Mesenchymal stem cell (in vitro differentiated cells and primary cell): ENCODE measurements at regions not wholly inside any gene's neighbourhood (a gene's known extent, or its start where the extent isn't known, plus 50 kb on each side); places are given as distances from the start of the nearest gene placed in this dataset.

Experiments
- DNase-seq: peaks from one replicate; pipeline ENCODE4 v3.0.0-alpha.2; 2013
- H2AFZ ChIP-seq: one replicate; pipeline ENCODE4 v1.6.1; 2013; ENCODE audit warnings: low read depth, mild to moderate bottlenecking, control low read depth, inconsistent platforms, low read length, moderate library complexity
- H2AK5ac ChIP-seq: 2 replicates; pipeline ENCODE4 v1.6.1; 2013; ENCODE audit warnings: low read length, moderate library complexity, mild to moderate bottlenecking, inconsistent platforms; ENCODE audit not compliant: severe bottlenecking
- H2BK120ac ChIP-seq: one replicate; pipeline ENCODE4 v1.6.1; 2013; ENCODE audit warnings: low read depth, mild to moderate bottlenecking, inconsistent platforms, low read length, moderate library complexity
- H2BK12ac ChIP-seq, 2 experiments: one replicate each; pipeline ENCODE4 v1.6.1; 2013; ENCODE audit warnings: inconsistent platforms in 2 of 2, low read length in 2 of 2, mild to moderate bottlenecking in 2 of 2, moderate library complexity in 2 of 2, control low read depth in 1 of 2
- H2BK15ac ChIP-seq: one replicate; pipeline ENCODE4 v1.6.1; 2013; ENCODE audit warnings: mild to moderate bottlenecking, low read depth, inconsistent platforms; ENCODE audit not compliant: poor library complexity, severe bottlenecking
- H2BK5ac ChIP-seq: 2 replicates; pipeline ENCODE4 v1.6.1; 2013; ENCODE audit warnings: low read depth, mild to moderate bottlenecking, low read length, control low read depth, inconsistent platforms; ENCODE audit not compliant: poor library complexity, severe bottlenecking
- H3K14ac ChIP-seq, 2 experiments: one replicate each; pipeline ENCODE4 v1.6.1; 2013; ENCODE audit warnings: inconsistent platforms in 2 of 2, low read length in 2 of 2, control low read depth in 1 of 2, mild to moderate bottlenecking in 1 of 2, moderate library complexity in 1 of 2
- H3K18ac ChIP-seq, 2 experiments: one replicate each; pipeline ENCODE4 v1.6.1; 2013; ENCODE audit warnings: inconsistent platforms in 2 of 2, low read length in 2 of 2, control low read depth in 1 of 2, low read depth in 1 of 2, mild to moderate bottlenecking in 1 of 2
- H3K23ac ChIP-seq, 2 experiments: one replicate each; pipeline ENCODE4 v1.6.1; 2013; ENCODE audit warnings: inconsistent platforms in 2 of 2, low read length in 2 of 2, mild to moderate bottlenecking in 2 of 2, moderate library complexity in 2 of 2, control low read depth in 1 of 2
- H3K27ac ChIP-seq: 2 replicates; pipeline ENCODE4 v1.5.1; 2013; ENCODE audit warnings: mild to moderate bottlenecking, moderate library complexity, low read length, control low read depth, inconsistent platforms; ENCODE audit not compliant: poor library complexity, severe bottlenecking
- H3K27me3 ChIP-seq, 2 experiments: 2 replicates each; pipeline versions ENCODE4 v1.6.1 to v1.7.0; 2013; ENCODE audit warnings: low read length in 2 of 2, mild to moderate bottlenecking in 2 of 2, moderate library complexity in 2 of 2, control low read depth in 1 of 2, inconsistent platforms in 1 of 2; ENCODE audit not compliant: control insufficient read depth in 1 of 2, insufficient read depth in 1 of 2
- H3K36me3 ChIP-seq, 2 experiments: 2 replicates each; pipeline versions ENCODE4 v1.6.1 to v1.7.0; 2013; ENCODE audit warnings: low read length in 2 of 2, control low read depth in 1 of 2, inconsistent platforms in 1 of 2, low read depth in 1 of 2, mild to moderate bottlenecking in 1 of 2; ENCODE audit not compliant: insufficient read depth in 2 of 2, control insufficient read depth in 1 of 2
- H3K4ac ChIP-seq, 2 experiments: one replicate each; pipeline ENCODE4 v1.6.1; 2013; ENCODE audit warnings: inconsistent platforms in 2 of 2, low read length in 2 of 2, mild to moderate bottlenecking in 2 of 2, moderate library complexity in 2 of 2, control low read depth in 1 of 2, low read depth in 1 of 2
- H3K4me1 ChIP-seq: 2 replicates; pipeline ENCODE4 v1.6.1; 2013; ENCODE audit warnings: low read depth, low read length, control low read depth; ENCODE audit not compliant: control insufficient read depth, insufficient read depth
- H3K4me2 ChIP-seq: 2 replicates; pipeline ENCODE4 v1.6.1; 2013; ENCODE audit warnings: low read length, mild to moderate bottlenecking, inconsistent platforms; ENCODE audit not compliant: poor library complexity, severe bottlenecking
- H3K4me3 ChIP-seq, 2 experiments: 2 replicates each; pipeline versions ENCODE4 v1.5.1 to v1.7.0; 2013; ENCODE audit warnings: low read length in 2 of 2, mild to moderate bottlenecking in 2 of 2, control low read depth in 1 of 2, low read depth in 1 of 2; ENCODE audit not compliant: insufficient read depth in 1 of 2
- H3K79me1 ChIP-seq: replicated peaks from 2 replicates; pipeline ENCODE4 v1.6.1; 2013; ENCODE audit warnings: mild to moderate bottlenecking, control low read depth, low read length, inconsistent platforms; ENCODE audit not compliant: poor library complexity, severe bottlenecking
- H3K9ac ChIP-seq: 2 replicates; pipeline ENCODE4 v1.7.0; 2013; ENCODE audit warnings: mild to moderate bottlenecking, low read length, moderate library complexity
- H3K9me3 ChIP-seq: 2 replicates; pipeline ENCODE4 v1.7.0; 2013; ENCODE audit warnings: mild to moderate bottlenecking, low read length; ENCODE audit not compliant: control insufficient read depth
- H4K8ac ChIP-seq: one replicate; pipeline ENCODE4 v1.6.1; 2013; ENCODE audit warnings: inconsistent platforms, mild to moderate bottlenecking, low read length, moderate library complexity
- H4K91ac ChIP-seq: one replicate; pipeline ENCODE4 v1.6.1; 2013; ENCODE audit warnings: mild to moderate bottlenecking, low read length, inconsistent platforms
- WGBS: methylation state at CpG from one replicate; pipeline ENCODE4 v1.1.7; 2013; ENCODE audit warnings: mixed read lengths; 5-methylcytosine and 5-hydroxymethylcytosine counted together

GRCh38 chr3:22893644-22894325 lies 309.3 kb upstream of the UBE2E2 start:
- H3K36me3 ChIP-seq = no peaks in the 10 kb centered on the region
- no peak for DNase-seq
- H3K27ac ChIP-seq = no peak overlapping the region
- no peak overlapping the region for H2BK5ac ChIP-seq
- H3K18ac ChIP-seq = no peak overlapping the region
- H3K4ac ChIP-seq = no peak overlapping the region
- no peaks in the 10 kb centered on the region for H3K9me3 ChIP-seq
- H2BK15ac ChIP-seq = no peak overlapping the region
- WGBS = 66% methylated on average over 3 of the region's 3 CpGs
- H3K79me1 ChIP-seq = no peaks in the 10 kb centered on the region
- H3K23ac ChIP-seq = no peak overlapping the region
- H3K4me1 ChIP-seq = no peaks in the 10 kb centered on the region
- no peak overlapping the region for H2BK12ac ChIP-seq
- no peak overlapping the region for H3K14ac ChIP-seq
- H2AK5ac ChIP-seq = no peak overlapping the region
- H2AFZ ChIP-seq = no peak overlapping the region
- H4K8ac ChIP-seq = no peak overlapping the region
- H3K4me2 ChIP-seq = no peak overlapping the region
- peaks cover 2 to 5% of the 10 kb centered on the region in 2 experiments for H3K27me3 ChIP-seq
- no peak overlapping the region for H4K91ac ChIP-seq
- H3K9ac ChIP-seq = no peak overlapping the region
- no peak overlapping the region for H3K4me3 ChIP-seq
- H2BK120ac ChIP-seq = no peak overlapping the region

- Histone ChIP-seq H4K91ac (no peak overlapping the region), H2BK12ac (no peak overlapping the region), H3K27me3 (peaks cover 2 to 5% of the 10 kb centered on the region in 2 experiments), H3K36me3 (no peaks in the 10 kb centered on the region), H3K18ac (no peak overlapping the region), H2BK5ac (no peak overlapping the region), H2BK15ac (no peak overlapping the region), H3K27ac (no peak overlapping the region), H3K23ac (no peak overlapping the region), H3K4ac (no peak overlapping the region), H4K8ac (no peak overlapping the region), H3K4me2 (no peak overlapping the region), H2AFZ (no peak overlapping the region), H3K9ac (no peak overlapping the region), H2AK5ac (no peak overlapping the region), H3K4me1 (no peaks in the 10 kb centered on the region), H2BK120ac (no peak overlapping the region), H3K79me1 (no peaks in the 10 kb centered on the region), H3K4me3 (no peak overlapping the region), H3K14ac (no peak overlapping the region), H3K9me3 (no peaks in the 10 kb centered on the region)
- no peak for DNase-seq
- 85% methylated on average over 1 of the region's 1 CpG for WGBS
Observed at GRCh38 chr3:22894865-22895264, 308.3 kb upstream of the UBE2E2 start.

DNA sequence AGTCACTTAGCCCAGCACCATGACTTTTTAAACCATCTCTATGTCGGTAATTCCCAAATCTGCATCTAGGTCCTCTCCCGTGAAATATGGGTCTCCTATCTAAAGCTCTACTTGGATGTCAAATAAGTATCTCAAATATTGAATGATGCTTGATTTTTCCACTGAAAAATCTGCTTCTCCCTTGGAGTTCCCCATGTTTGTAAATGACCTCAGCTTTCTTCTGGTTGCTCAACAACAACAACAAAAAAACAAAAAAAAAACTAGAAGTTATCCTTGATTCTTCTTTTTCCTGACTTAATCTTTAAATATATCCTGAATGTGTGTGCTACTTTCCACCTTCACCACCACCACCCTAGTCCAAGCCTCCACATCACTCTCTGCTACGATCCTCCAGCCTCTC lies 307.5 kb upstream of the UBE2E2 start:
- H4K91ac ChIP-seq = no peak overlapping the region
- H4K8ac ChIP-seq = no peak overlapping the region
- H3K4me1 ChIP-seq = no peaks in the 10 kb centered on the region
- no peak overlapping the region for H3K9ac ChIP-seq
- H3K4me3 ChIP-seq = no peak overlapping the region
- no peak overlapping the region for H3K23ac ChIP-seq
- H3K27me3 ChIP-seq = peaks cover 2 to 5% of the 10 kb centered on the region in 2 experiments
- H3K4ac ChIP-seq = no peak overlapping the region
- no peak overlapping the region for H3K27ac ChIP-seq
- H2BK15ac ChIP-seq = no peak overlapping the region
- no peak overlapping the region for H3K18ac ChIP-seq
- H2AFZ ChIP-seq = no peak overlapping the region
- H2BK120ac ChIP-seq = no peak overlapping the region
- no peak overlapping the region for H2BK12ac ChIP-seq
- no peak for DNase-seq
- no peaks in the 10 kb centered on the region for H3K36me3 ChIP-seq
- H3K79me1 ChIP-seq = no peaks in the 10 kb centered on the region
- H2AK5ac ChIP-seq = no peak overlapping the region
- WGBS = 97% methylated on average over 3 of the region's 3 CpGs
- no peak overlapping the region for H3K4me2 ChIP-seq
- no peaks in the 10 kb centered on the region for H3K9me3 ChIP-seq
- no peak overlapping the region for H3K14ac ChIP-seq
- H2BK5ac ChIP-seq = no peak overlapping the region

DNA sequence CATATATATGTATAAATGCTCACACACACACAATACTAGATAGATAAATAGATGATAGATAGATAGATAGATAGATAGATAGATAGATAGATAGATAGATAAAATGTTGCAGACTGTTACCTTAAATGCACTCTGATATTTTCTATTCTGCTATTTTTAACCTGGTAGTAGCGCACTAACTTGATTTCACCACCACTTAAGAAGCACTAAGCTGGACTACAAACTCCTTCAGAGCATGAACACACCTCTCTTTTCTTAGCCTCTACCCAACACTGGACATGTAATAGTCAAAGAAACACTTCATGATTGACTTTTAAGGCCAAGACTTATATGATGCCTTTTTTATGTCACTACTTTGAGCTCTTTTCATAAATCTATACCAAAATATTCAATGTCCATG lies 304.6 kb upstream of the UBE2E2 start:
- no peak overlapping the region for H3K4me3 ChIP-seq
- H3K9ac ChIP-seq = no peak overlapping the region
- H3K4ac ChIP-seq = no peak overlapping the region
- H3K14ac ChIP-seq = no peak overlapping the region
- no peak overlapping the region for H2BK12ac ChIP-seq
- H3K4me1 ChIP-seq = no peaks in the 10 kb centered on the region
- no peak overlapping the region for H2BK120ac ChIP-seq
- H3K36me3 ChIP-seq = no peaks in the 10 kb centered on the region
- no peak for DNase-seq
- no peaks in the 10 kb centered on the region for H3K9me3 ChIP-seq
- no peak overlapping the region for H2AK5ac ChIP-seq
- H3K79me1 ChIP-seq = no peaks in the 10 kb centered on the region
- H3K18ac ChIP-seq = no peak overlapping the region
- H3K27ac ChIP-seq = no peak overlapping the region
- no peak overlapping the region for H3K4me2 ChIP-seq
- WGBS = 57% methylated on average over 1 of the region's 1 CpG
- H2BK15ac ChIP-seq = no peak overlapping the region
- no peak overlapping the region for H3K23ac ChIP-seq
- no peak overlapping the region for H2BK5ac ChIP-seq
- H2AFZ ChIP-seq = no peak overlapping the region
- no peak overlapping the region for H4K91ac ChIP-seq
- peaks cover 0 to 5% of the 10 kb centered on the region in 2 experiments for H3K27me3 ChIP-seq
- H4K8ac ChIP-seq = no peak overlapping the region
